Cardiac fibroblast (primary cell): ENCODE measurements at regions not wholly inside any gene's neighbourhood (a gene's known extent, or its start where the extent isn't known, plus 50 kb on each side); places are given as distances from the start of the nearest gene placed in this dataset.

Experiments
- DNase-seq, 2 donors: peaks; one replicate each; pipeline versions ENCODE4 v3.0.0 to v3.0.0-alpha.2; 2010; ENCODE audit warnings: low read depth in 2 of 2
- H3K4me3 ChIP-seq, 2 donors: replicated peaks in 1 of 2; 1 replicate in 1 of 2; 2 replicates in 1 of 2; pipeline ENCODE4 v1.5.1; 2011; ENCODE audit warnings: low read depth in 2 of 2, low read length in 2 of 2, mild to moderate bottlenecking in 2 of 2, moderate library complexity in 1 of 2
- TF ChIP-seq, protein P1 (sequence below): IDR thresholded peaks from one replicate; pipeline ENCODE4 v1.5.1; 2011; ENCODE audit warnings: low read depth, mild to moderate bottlenecking, low read length, inconsistent platforms

DNA sequence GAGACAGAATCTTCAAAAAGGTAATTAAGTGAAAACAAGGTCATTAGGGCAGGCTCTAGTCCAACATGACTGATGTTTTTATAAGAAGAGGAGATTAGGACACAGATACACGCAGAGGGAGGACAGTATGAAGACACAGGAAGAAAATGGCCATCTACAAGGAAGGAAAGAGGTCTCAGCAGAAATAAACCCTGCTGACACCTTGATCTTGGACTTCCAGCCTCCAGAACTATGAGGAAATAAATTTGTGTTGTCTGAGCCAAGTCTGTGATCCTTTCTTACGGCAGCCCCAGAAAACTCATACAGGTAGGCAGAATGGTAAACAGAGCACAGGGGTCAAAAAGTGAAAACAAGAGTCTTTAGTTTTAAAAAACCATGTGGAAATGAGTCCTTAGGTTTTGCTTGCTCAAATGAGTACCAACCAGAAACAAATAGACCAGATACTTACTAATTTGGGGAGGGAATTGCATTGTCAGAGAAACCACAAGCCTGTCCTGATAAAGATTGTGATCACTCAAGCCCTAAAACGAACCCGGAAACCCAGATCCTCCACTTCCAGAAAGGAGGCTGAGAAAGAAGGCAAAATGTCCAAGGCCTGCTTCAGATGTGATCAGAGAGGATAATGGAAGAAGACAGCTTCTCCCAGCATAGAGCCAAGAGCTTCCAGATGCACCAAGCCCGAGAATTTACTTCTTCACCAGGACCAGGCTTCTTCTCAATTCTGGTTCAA is 93.9 kb downstream of the DUSP6 start:
- no peak for DNase-seq
- H3K4me3 ChIP-seq = no peak overlapping the region
- TF ChIP-seq, protein P1, sequence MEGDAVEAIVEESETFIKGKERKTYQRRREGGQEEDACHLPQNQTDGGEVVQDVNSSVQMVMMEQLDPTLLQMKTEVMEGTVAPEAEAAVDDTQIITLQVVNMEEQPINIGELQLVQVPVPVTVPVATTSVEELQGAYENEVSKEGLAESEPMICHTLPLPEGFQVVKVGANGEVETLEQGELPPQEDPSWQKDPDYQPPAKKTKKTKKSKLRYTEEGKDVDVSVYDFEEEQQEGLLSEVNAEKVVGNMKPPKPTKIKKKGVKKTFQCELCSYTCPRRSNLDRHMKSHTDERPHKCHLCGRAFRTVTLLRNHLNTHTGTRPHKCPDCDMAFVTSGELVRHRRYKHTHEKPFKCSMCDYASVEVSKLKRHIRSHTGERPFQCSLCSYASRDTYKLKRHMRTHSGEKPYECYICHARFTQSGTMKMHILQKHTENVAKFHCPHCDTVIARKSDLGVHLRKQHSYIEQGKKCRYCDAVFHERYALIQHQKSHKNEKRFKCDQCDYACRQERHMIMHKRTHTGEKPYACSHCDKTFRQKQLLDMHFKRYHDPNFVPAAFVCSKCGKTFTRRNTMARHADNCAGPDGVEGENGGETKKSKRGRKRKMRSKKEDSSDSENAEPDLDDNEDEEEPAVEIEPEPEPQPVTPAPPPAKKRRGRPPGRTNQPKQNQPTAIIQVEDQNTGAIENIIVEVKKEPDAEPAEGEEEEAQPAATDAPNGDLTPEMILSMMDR = no peak

DNA sequence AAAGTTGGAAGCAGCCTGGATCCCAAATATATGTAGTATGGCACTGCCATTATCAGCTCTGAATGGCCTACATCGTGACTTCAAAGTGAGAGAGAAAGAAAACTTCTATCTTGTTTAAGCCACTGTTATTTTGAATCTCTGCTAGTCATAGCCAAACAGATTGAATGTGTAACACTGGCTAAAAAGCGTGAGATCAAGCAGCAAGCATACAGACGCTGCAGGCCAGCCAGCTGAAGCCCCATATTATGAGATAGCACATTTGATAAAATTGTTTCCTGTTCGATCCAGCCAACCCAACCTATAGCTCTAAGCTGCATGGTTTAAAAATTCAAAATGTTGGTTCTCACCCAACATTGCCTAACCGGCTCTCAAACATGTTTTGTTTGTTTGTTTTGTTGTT is 95.0 kb downstream of the DUSP6 start:
- TF ChIP-seq, protein P1 = no peak
- no peak overlapping the region for H3K4me3 ChIP-seq
- no peak for DNase-seq

DNA sequence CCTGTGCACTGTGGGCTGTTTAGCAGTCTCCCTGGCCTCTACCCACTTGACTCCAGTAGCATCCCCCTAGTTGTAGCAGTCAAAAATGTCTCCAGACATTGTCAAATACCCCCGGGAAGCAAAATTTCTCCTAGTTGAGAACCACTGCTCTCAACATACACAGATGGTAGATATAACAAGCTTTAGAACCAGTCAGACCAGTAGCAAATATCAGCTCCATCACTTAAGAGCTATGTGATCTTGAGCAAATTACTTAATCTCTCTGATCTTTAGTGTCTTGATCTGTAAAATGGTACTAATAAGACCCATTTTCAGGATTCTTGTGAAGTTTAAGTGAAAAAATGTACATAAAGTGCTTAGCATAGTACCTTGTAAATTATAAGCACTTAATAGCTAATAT is 96.2 kb downstream of the DUSP6 start:
- TF ChIP-seq, protein P1 = no peak
- DNase-seq = no peak
- no peak overlapping the region for H3K4me3 ChIP-seq

DNA sequence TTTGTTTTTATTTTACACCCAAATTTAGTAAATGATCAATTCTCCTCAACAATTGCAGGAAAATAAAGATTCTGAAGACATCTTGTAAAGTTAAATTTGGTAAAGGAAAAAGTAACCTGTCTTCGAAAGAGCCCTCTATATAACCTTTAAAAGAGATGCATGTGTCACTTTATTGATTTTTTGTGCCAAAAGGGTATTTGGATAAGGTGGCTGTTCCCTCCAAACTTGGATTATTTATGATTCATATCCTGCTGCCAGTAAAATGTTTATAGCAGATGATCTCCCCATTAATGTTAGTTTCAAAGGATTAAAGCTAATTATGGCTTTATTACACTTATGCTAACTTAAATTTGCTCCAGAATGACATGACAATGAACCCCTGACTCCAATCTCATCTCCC is 98.8 kb downstream of the DUSP6 start:
- no peak overlapping the region for H3K4me3 ChIP-seq
- DNase-seq = no peak
- TF ChIP-seq, protein P1 = no peak

DNA sequence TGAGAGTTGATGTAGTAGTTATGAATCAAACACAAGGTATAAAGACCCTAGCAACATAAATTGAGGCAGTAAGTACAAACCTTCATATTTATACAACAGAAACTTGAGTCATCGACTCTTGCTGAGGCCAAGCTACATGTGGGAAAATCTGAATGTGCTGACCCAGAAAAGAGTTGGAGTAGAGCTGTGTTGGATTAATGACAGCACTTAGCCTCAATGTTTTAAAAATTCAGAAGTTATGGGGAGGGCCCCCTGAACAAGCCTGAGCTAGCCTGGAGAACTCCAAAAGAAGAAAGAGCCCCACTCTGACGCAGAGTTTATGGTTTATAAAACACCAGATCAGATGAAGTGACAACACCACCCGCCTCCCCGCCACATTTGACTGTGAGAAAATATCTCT is 100.0 kb downstream of the DUSP6 start:
- DNase-seq = peak in 1 of 2 donors; percentile 35
- TF ChIP-seq, protein P1 = no peak
- H3K4me3 ChIP-seq = no peak overlapping the region

DNA sequence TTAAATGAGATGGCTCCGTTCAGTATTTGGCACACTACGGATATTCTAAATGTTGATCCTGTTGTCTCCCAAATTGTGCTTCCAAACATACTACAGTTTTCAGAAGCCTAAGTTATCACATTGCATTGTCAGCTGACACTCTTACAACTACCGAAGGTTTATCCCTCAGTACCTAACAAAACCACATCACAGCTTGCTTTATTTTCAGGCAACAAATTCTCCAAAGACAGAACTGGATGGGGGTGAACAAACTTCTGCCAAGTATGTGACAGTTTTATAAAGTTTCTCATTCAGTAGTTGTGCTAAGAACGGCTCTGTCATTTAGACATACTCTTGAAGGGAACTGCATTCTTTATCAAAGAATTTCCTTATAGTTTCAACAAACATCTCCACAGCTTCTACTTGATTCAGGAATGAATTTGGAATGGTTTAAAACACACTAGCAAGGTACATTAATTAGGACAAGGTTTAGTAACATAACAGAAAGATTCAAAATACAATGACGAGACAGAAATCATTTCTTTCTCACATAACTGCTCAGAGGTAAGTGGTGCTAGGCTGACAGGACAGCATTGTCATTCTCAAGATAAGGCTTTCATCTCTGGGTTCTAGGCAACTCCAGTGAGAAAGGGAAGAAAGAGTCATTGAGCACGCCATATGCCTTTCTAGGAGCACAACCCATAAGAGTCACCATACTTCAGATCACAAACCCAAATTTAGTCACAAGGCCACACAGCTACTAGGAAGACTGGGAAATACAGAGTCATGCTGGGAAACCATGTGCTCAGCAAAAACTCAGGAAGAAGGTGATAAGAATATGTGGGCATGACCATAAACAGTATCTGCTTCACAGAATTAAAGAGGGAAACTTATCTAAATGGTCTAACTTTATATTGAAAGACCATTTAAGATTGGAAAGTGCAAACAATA is 100.7 kb downstream of the DUSP6 start:
- TF ChIP-seq, protein P1 = no peak
- no peak overlapping the region for H3K4me3 ChIP-seq
- no peak for DNase-seq
